HL-60 (cell line): ENCODE measurements at regions not wholly inside any gene's neighbourhood (a gene's known extent, or its start where the extent isn't known, plus 50 kb on each side); places are given as distances from the start of the nearest gene placed in this dataset.

ENCODE experiments used
- DNase-seq, 2 experiments: peaks; one replicate each; pipeline ENCODE4 v3.0.0-alpha.2; 2010 to 2020; ENCODE audit warnings: low read depth in 1 of 2, low spot score in 1 of 2
- H3K27ac ChIP-seq: fragments of 250-450 bp; sonication (Bioruptor Pico); replicated peaks from 2 replicates; pipeline ENCODE4 v1.5.1; 2020; ENCODE audit warnings: mild to moderate bottlenecking, moderate library complexity
- H3K27me3 ChIP-seq: fragments of 250-450 bp; sonication (Bioruptor Pico); 2 replicates; pipeline ENCODE4 v1.5.1; 2021; ENCODE audit warnings: mild to moderate bottlenecking, moderate library complexity; ENCODE audit not compliant: insufficient read depth, poor library complexity, severe bottlenecking
- H3K4me3 ChIP-seq: replicated peaks from 2 replicates; pipeline ENCODE4 v1.5.1; 2011; ENCODE audit warnings: mild to moderate bottlenecking, control low read depth, low read length; ENCODE audit not compliant: insufficient read depth
- CTCF ChIP-seq: IDR thresholded peaks from one replicate; pipeline ENCODE4 v1.5.1; 2011; ENCODE audit warnings: low read length, control low read depth, inconsistent platforms; ENCODE audit not compliant: insufficient read depth
- GABPA ChIP-seq: IDR thresholded peaks from 2 replicates; pipeline ENCODE4 v1.6.1; 2012; ENCODE audit warnings: low read depth
- POLR2AphosphoS5 ChIP-seq: IDR thresholded peaks from 2 replicates; pipeline ENCODE4 v1.6.1; 2012; ENCODE audit warnings: low read depth
- REST ChIP-seq: IDR thresholded peaks from 2 replicates; pipeline ENCODE4 v1.6.1; 2012; ENCODE audit warnings: low read depth; ENCODE audit not compliant: insufficient replicate concordance
- SPI1 ChIP-seq: IDR thresholded peaks from 2 replicates; pipeline ENCODE4 v1.6.1; 2012; ENCODE audit warnings: low read depth, mild to moderate bottlenecking, borderline replicate concordance

- H3K27ac ChIP-seq: no peak overlapping the region
- H3K27me3 ChIP-seq: no peaks in the 10 kb centered on the region
- no peak for DNase-seq
- no peak overlapping the region for H3K4me3 ChIP-seq
- TF ChIP-seq REST (no peak), CTCF (no peak), POLR2AphosphoS5 (no peak), GABPA (no peak)
Measured at GRCh38 chr22:19638282-19639015, 75.9 kb upstream of the SEPTIN5 start.

- H3K27ac ChIP-seq: no peak overlapping the region
- no peak overlapping the region for H3K4me3 ChIP-seq
- no peak for TF ChIP-seq POLR2AphosphoS5
- peak; percentile 72 for TF ChIP-seq REST
- H3K27me3 ChIP-seq: no peaks in the 10 kb centered on the region
- DNase-seq: no peak
Measured at GRCh38 chr22:19639610-19640135, 74.6 kb upstream of the SEPTIN5 start.

GRCh38 chr22:19640306-19640705 lies 74.0 kb upstream of the SEPTIN5 start:
- Histone ChIP-seq H3K4me3 (no peak overlapping the region), H3K27ac (no peak overlapping the region), H3K27me3 (no peaks in the 10 kb centered on the region)
- no peak for DNase-seq
- TF ChIP-seq REST (no peak), CTCF (no peak), POLR2AphosphoS5 (no peak), SPI1 (no peak), GABPA (no peak)
